ENCODE measurements at regions not wholly inside any gene's neighbourhood (a gene's known extent, or its start where the extent isn't known, plus 50 kb on each side); places are given as distances from the start of the nearest gene placed in this dataset.

- no peaks in the 10 kb centered on the region for H3K9me3 ChIP-seq (replicated peaks; ENCODE audit: control insufficient read depth, insufficient read depth, low read depth, low read length)
- no peak overlapping the region for H2AFZ ChIP-seq (ENCODE audit: low read depth, low read length)
- H3K27ac ChIP-seq (ENCODE audit: extremely low read depth, low read depth, low read length): no peak overlapping the region
- H3K27me3 ChIP-seq (ENCODE audit: control insufficient read depth in 2 of 2, insufficient read depth in 2 of 2, low read length in 2 of 2): no peaks in the 10 kb centered on the region
- CTCF ChIA-PET (ENCODE audit: low intra/inter-chr PET ratio): no interaction called here
- H3K4me2 ChIP-seq (ENCODE audit: insufficient read depth, low read length): no peak overlapping the region
- no peak for ATAC-seq
- no peak for DNase-seq (ENCODE audit: extremely low read depth in 1 of 4, low spot score in 3 of 4)
- H3K4me1 ChIP-seq (replicated peaks in 1 of 2; ENCODE audit: control insufficient read depth in 2 of 2, insufficient read depth in 2 of 2, low read length in 2 of 2): no peaks in the 10 kb centered on the region
- intact Hi-C loops (cut with micrococcal nuclease): no loop called here
- no peak overlapping the region for H3K9ac ChIP-seq (ENCODE audit: insufficient read depth in 1 of 2, low read depth in 2 of 2, low read length in 2 of 2)
- no peaks in the 10 kb centered on the region for H3K79me2 ChIP-seq (ENCODE audit: control insufficient read depth, insufficient read depth, low read length)
- FAIRE-seq: no peak
- no peak overlapping the region for H3K4me3 ChIP-seq
- 5% methylated on average over 8 of the region's 10 CpGs for WGBS (ENCODE audit: insufficient coverage, low coverage, missing lambda C conversion rate)
- H3K36me3 ChIP-seq (ENCODE audit: control insufficient read depth, insufficient read depth, low read length): no peaks in the 10 kb centered on the region
- BruUV-seq (replicated peaks): no TSS peak
- no peaks in the 10 kb centered on the region for H3K9me1 ChIP-seq (ENCODE audit: control insufficient read depth, insufficient read depth, low read length)
- in situ Hi-C loops (cut with MboI): no loop called here
- no peaks in the 10 kb centered on the region for H4K20me1 ChIP-seq (replicated peaks; ENCODE audit: control insufficient read depth, insufficient read depth, low read length)
- POLR2A ChIA-PET: no interaction called here
- TF ChIP-seq NKRF (IDR thresholded peaks at IDR 0.05; ENCODE audit: borderline replicate concordance) (no peak), ELF1 (tag; IDR thresholded peaks at IDR 0.05) (no peak), TRIM28 (IDR thresholded peaks at IDR 0.05) (no peak), ZNF143 (CRISPR knock-in tag; IDR thresholded peaks at IDR 0.05) (no peak), ZNF12 (CRISPR knock-in tag; IDR thresholded peaks at IDR 0.05) (no peak), HINFP (tag; conservative IDR thresholded peaks at IDR 0.05; ENCODE audit: low read depth) (no peak), LCOR (CRISPR knock-in tag; IDR thresholded peaks at IDR 0.05) (no peak), TBL1XR1 (IDR thresholded peaks at IDR 0.05; ENCODE audit: low read length in 2 of 2) (no peak)
- TF ChIP-seq, protein P1, sequence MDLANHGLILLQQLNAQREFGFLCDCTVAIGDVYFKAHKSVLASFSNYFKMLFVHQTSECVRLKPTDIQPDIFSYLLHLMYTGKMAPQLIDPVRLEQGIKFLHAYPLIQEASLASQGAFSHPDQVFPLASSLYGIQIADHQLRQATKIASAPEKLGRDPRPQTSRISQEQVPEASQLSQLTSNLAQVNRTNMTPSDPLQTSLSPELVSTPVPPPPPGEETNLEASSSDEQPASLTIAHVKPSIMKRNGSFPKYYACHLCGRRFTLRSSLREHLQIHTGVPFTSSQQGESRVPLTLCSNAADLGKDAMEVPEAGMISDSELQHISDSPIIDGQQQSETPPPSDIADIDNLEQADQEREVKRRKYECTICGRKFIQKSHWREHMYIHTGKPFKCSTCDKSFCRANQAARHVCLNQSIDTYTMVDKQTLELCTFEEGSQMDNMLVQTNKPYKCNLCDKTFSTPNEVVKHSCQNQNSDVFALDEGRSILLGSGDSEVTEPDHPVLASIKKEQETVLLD (IDR thresholded peaks at IDR 0.05): no peak
- TF ChIP-seq, protein P2, sequence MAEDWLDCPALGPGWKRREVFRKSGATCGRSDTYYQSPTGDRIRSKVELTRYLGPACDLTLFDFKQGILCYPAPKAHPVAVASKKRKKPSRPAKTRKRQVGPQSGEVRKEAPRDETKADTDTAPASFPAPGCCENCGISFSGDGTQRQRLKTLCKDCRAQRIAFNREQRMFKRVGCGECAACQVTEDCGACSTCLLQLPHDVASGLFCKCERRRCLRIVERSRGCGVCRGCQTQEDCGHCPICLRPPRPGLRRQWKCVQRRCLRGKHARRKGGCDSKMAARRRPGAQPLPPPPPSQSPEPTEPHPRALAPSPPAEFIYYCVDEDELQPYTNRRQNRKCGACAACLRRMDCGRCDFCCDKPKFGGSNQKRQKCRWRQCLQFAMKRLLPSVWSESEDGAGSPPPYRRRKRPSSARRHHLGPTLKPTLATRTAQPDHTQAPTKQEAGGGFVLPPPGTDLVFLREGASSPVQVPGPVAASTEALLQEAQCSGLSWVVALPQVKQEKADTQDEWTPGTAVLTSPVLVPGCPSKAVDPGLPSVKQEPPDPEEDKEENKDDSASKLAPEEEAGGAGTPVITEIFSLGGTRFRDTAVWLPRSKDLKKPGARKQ (CRISPR knock-in tag; IDR thresholded peaks at IDR 0.05): no peak
- TF ChIP-seq, protein P3, sequence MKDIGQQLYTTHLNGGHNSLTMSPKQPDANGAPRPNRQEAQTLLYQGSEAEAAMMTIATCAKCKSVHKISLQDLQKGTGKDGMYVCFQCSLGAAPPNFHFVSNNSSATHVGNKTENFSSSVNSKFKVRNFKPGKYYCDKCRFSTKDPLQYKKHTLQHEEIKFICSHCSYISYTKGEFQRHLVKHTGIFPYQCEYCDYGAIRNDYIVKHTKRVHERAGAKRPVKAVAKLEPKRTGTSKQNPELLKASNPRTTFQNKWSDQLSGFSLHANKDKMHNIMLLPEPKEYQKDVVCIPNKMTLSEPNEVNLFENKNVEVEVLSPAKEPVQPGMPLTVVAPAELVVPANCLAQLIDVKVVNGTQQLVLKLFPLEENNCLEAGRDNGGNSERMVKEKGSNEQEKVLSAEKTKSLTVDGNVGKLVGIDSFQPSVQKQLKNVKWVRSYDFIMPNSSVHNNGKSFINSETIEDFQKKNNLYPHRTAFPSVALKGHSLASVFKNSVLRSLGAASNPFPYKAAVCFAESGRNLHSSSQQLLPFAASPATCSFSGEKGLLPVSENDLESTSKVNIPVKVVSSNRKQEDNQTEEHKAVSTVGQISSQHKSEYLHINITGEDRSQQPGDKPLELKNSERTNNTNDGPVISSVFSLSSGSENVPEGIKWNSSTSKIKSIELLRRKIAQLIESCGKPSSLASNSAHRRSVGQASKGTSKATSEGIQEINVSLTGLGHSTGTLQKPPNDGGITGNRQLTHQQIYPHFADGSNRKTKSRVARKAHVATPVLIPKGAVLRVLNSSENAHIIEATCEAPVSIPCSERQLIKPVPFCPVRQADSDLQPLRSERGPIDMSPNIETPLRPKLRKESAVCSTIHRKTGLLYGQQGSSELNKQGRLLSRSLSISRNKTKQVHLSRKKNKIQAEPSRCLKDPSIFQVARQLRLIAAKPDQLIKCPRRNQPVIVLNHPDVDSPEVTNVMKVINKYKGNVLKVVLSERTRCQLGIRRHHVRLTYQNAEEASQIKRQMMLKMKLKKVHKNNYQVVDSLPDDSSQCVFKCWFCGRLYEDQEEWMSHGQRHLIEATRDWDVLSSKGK (CRISPR knock-in tag; IDR thresholded peaks at IDR 0.05): no peak
Observed at GRCh38 chr2:225112362-225113126, 70.3 kb upstream of the DOCK10 start.
